Fibroblast of pulmonary artery (primary cell): ENCODE measurements at regions not wholly inside any gene's neighbourhood (a gene's known extent, or its start where the extent isn't known, plus 50 kb on each side); places are given as distances from the start of the nearest gene placed in this dataset.

Experiments used
- DNase-seq: peaks from one replicate; pipeline ENCODE4 v3.0.0-alpha.2; 2010; ENCODE audit warnings: low read depth
- H3K4me3 ChIP-seq: replicated peaks from 2 replicates; pipeline ENCODE4 v1.5.1; 2011; ENCODE audit warnings: low read depth, mild to moderate bottlenecking, control low read depth, low read length, moderate library complexity
- TF ChIP-seq, protein P1 (sequence below): IDR thresholded peaks from 2 replicates; pipeline ENCODE4 v1.5.1; 2011; ENCODE audit warnings: mild to moderate bottlenecking, control low read depth, low read length, inconsistent platforms; ENCODE audit errors: missing control alignments

DNA sequence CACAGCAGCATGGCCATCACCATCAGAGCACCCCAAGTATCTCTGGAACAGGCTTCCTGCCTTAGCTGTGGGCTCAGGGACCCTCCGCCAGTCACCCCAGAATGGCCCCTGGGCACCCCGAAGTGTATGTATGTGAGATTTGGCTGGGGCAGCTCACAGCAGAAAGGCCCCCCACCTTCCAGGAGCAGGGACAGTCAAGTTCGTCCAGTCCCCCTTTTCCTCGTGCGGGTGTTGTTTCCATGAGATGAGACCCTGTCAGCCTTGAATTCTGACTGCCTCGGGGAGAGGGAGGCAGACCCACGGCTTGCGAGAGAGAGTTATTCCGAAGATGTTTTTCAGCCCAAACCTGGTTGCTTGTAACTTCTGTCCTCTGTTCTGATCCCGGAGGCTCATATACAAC is 290.9 kb upstream of the HDAC4 start:
- DNase-seq: no peak
- TF ChIP-seq, protein P1, sequence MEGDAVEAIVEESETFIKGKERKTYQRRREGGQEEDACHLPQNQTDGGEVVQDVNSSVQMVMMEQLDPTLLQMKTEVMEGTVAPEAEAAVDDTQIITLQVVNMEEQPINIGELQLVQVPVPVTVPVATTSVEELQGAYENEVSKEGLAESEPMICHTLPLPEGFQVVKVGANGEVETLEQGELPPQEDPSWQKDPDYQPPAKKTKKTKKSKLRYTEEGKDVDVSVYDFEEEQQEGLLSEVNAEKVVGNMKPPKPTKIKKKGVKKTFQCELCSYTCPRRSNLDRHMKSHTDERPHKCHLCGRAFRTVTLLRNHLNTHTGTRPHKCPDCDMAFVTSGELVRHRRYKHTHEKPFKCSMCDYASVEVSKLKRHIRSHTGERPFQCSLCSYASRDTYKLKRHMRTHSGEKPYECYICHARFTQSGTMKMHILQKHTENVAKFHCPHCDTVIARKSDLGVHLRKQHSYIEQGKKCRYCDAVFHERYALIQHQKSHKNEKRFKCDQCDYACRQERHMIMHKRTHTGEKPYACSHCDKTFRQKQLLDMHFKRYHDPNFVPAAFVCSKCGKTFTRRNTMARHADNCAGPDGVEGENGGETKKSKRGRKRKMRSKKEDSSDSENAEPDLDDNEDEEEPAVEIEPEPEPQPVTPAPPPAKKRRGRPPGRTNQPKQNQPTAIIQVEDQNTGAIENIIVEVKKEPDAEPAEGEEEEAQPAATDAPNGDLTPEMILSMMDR: no peak
- no peak overlapping the region for H3K4me3 ChIP-seq

DNA sequence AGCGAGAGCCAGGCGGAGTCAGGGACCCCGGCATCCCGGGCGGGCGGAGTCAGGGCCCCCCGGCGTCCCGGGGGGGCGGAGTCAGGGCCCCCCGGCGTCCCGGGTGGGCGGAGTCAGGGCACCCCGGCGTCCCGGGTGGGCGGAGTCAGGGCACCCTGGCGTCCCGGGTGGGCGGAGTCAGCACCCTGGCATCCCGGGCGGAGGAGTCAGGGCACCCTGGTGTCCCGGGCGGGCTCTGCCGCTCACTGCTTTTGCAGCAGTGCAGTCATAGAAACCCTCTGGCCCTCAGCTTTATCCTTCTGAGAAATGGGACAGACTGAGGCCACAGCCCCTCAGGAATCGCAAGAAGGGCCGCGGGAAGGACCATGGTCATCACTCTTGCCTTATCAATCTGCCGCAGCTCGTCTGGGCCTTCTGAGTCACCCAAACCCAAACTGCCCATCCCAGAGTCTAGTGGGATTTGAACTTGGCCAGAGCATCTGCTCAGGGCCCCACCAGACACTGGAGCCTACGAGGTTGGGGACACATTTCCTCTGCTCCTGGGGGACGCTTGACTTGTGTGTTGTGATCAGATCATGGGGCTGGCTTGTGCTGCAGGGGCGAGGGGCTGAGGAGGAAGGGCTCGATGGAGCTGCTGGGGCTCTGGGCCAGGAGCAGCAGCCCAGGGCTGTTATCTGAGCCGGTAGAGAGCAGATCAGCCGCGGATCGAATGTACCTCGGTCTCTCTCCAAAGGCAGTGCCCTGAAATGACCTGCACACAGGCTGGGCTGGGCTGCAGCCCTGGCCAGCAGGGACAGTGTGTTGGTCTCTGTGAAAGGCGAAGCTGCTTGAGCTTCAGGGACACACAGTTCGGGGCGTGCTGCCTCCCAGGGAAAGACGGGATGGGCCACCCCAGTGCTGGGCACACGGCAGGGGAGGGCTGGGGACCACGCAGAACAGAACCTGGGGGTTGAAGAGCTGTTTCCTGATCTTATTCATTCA is 290.1 kb upstream of the HDAC4 start:
- DNase-seq: no peak

GRCh38 chr2:239689985-239690384 is 289.2 kb upstream of the HDAC4 start:
- TF ChIP-seq, protein P1: no peak
- H3K4me3 ChIP-seq: no peak overlapping the region
- DNase-seq: no peak

More for the DNA sequence above, 290.1 kb upstream of the HDAC4 start:
- TF ChIP-seq, protein P1: no peak
- H3K4me3 ChIP-seq: no peak overlapping the region

GRCh38 chr2:239689410-239689809 is 288.6 kb upstream of the HDAC4 start:
- no peak for DNase-seq
- TF ChIP-seq, protein P1: no peak
- H3K4me3 ChIP-seq: no peak overlapping the region

- TF ChIP-seq, protein P1: no peak
- DNase-seq: no peak
- H3K4me3 ChIP-seq: no peak overlapping the region
Measured at GRCh38 chr2:239688840-239689239, 288.0 kb upstream of the HDAC4 start.

- TF ChIP-seq, protein P1: no peak
- DNase-seq: no peak
Measured at GRCh38 chr2:239688122-239688681, 287.4 kb upstream of the HDAC4 start.

More at GRCh38 chr2:239688122-239688681, 287.4 kb upstream of the HDAC4 start:
- H3K4me3 ChIP-seq: no peak overlapping the region
